ENCODE measurements at regions not wholly inside any gene's neighbourhood (a gene's known extent, or its start where the extent isn't known, plus 50 kb on each side); places are given as distances from the start of the nearest gene placed in this dataset.

- TF ChIP-seq POLR2AphosphoS5 (IDR thresholded peaks at IDR 0.05) (no peak), EP300 (IDR thresholded peaks at IDR 0.05; ENCODE audit: low read depth) (no peak), CTCF (IDR thresholded peaks at IDR 0.05) (no peak)
- no peak for DNase-seq
- Histone ChIP-seq H3K27ac (no peak overlapping the region), H3K36me3 (no peaks in the 10 kb centered on the region), H3K27me3 (no peaks in the 10 kb centered on the region), H3K9me3 (no peaks in the 10 kb centered on the region), H3K4me3 (no peak overlapping the region), H3K4me1 (no peaks in the 10 kb centered on the region)
- in situ Hi-C loops (cut with MboI; ENCODE audit: low pct_ligation_motif_present in 1 of 4, low pct_unique_long_range_greater_than_20kb in 1 of 4, low sequenced_read_pairs in 3 of 4) (no loop called here), intact Hi-C loops (cut with DNase I; ENCODE audit: low total_unique reads) (no loop called here)
- 97% methylated on average over 39 of the region's 39 CpGs; no CpG with 5 or more reads in 1 of the 2 donors for WGBS, 2 donors (ENCODE audit: low coverage in 1 of 2)
Measured at GRCh38 chr11:92915551-92915950, 53.9 kb upstream of the MTNR1B start.

GRCh38 chr11:92916299-92916698, 53.2 kb upstream of the MTNR1B start:
- H3K4me3 ChIP-seq: no peak overlapping the region
- intact Hi-C loops (cut with DNase I; ENCODE audit: low total_unique reads): no loop called here
- no peaks in the 10 kb centered on the region for H3K27me3 ChIP-seq
- 47% methylated on average over 4 of the region's 4 CpGs; no CpG with 5 or more reads in 1 of the 2 donors for WGBS, 2 donors (ENCODE audit: low coverage in 1 of 2)
- in situ Hi-C loops (cut with MboI; ENCODE audit: low pct_ligation_motif_present in 1 of 4, low pct_unique_long_range_greater_than_20kb in 1 of 4, low sequenced_read_pairs in 3 of 4): no loop called here
- no peaks in the 10 kb centered on the region for H3K36me3 ChIP-seq
- H3K27ac ChIP-seq: no peak overlapping the region
- no peak for DNase-seq
- TF ChIP-seq EP300 (IDR thresholded peaks at IDR 0.05; ENCODE audit: low read depth): no peak
- TF ChIP-seq CTCF (IDR thresholded peaks at IDR 0.05): no peak
- TF ChIP-seq POLR2AphosphoS5 (IDR thresholded peaks at IDR 0.05): no peak
- no peak for TF ChIP-seq POLR2A (IDR thresholded peaks at IDR 0.05)
- no peaks in the 10 kb centered on the region for H3K4me1 ChIP-seq
- H3K9me3 ChIP-seq: no peaks in the 10 kb centered on the region

GRCh38 chr11:92917927-92918326, 51.5 kb upstream of the MTNR1B start:
- in situ Hi-C loops (cut with MboI; ENCODE audit: low pct_ligation_motif_present in 1 of 4, low pct_unique_long_range_greater_than_20kb in 1 of 4, low sequenced_read_pairs in 3 of 4): no loop called here
- TF ChIP-seq EP300 (IDR thresholded peaks at IDR 0.05; ENCODE audit: low read depth) (no peak), CTCF (IDR thresholded peaks at IDR 0.05) (no peak), POLR2AphosphoS5 (IDR thresholded peaks at IDR 0.05) (no peak), POLR2A (IDR thresholded peaks at IDR 0.05) (no peak)
- 75 to 95% methylated on average over 1 of the region's 1 CpG for WGBS, 2 donors (ENCODE audit: low coverage in 1 of 2)
- Histone ChIP-seq H3K36me3 (no peaks in the 10 kb centered on the region), H3K9me3 (no peaks in the 10 kb centered on the region), H3K27me3 (no peaks in the 10 kb centered on the region), H3K4me1 (no peaks in the 10 kb centered on the region), H3K4me3 (no peak overlapping the region), H3K27ac (no peak overlapping the region)
- intact Hi-C loops (cut with DNase I; ENCODE audit: low total_unique reads): no loop called here
- no peak for DNase-seq

- Histone ChIP-seq H3K9me3 (no peaks in the 10 kb centered on the region), H3K27me3 (no peaks in the 10 kb centered on the region), H3K36me3 (no peaks in the 10 kb centered on the region), H3K27ac (no peak overlapping the region), H3K4me3 (no peak overlapping the region), H3K4me1 (no peaks in the 10 kb centered on the region)
- DNase-seq: no peak
- TF ChIP-seq CTCF (IDR thresholded peaks at IDR 0.05) (no peak), POLR2A (IDR thresholded peaks at IDR 0.05) (no peak), POLR2AphosphoS5 (IDR thresholded peaks at IDR 0.05) (no peak), EP300 (IDR thresholded peaks at IDR 0.05; ENCODE audit: low read depth) (no peak)
- intact Hi-C loops (cut with DNase I; ENCODE audit: low total_unique reads): no loop called here
- in situ Hi-C loops (cut with MboI; ENCODE audit: low pct_ligation_motif_present in 1 of 4, low pct_unique_long_range_greater_than_20kb in 1 of 4, low sequenced_read_pairs in 3 of 4): no loop called here
Measured at GRCh38 chr11:92919048-92919447, 50.4 kb upstream of the MTNR1B start.

Data from transverse colon (tissue), 4 donors.